OCI-M1 (cell line): ENCODE measurements at regions not wholly inside any gene's neighbourhood (a gene's known extent, or its start where the extent isn't known, plus 50 kb on each side); places are given as distances from the start of the nearest gene placed in this dataset.

Source experiments
- DNase-seq: peaks from one replicate; lab custom pipeline; 2025; lab: John Stamatoyannopoulos, UW

GRCh38 chr16:79497606-79498350, 102.8 kb downstream of the MAF start:
- no peak for DNase-seq

DNA sequence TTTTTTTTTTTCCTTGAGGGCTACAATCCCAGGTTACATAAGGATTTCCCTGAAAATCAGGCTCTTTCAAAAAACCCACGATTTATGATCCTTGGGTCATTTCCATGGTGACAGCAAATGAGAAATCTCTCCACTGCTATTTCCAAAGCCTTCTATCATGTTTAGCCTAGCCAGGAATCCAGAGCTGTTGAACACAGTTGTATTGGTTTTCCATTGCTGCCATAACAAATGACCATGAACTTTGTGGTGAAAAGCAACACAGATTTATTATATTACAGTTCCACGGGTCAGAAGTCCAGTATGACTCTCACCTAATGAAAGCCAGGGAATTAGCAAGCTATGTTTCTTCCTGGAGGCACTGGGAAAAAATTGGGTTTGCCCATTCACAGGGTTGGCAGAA, 106.6 kb downstream of the MAF start:
- no peak for DNase-seq

DNA sequence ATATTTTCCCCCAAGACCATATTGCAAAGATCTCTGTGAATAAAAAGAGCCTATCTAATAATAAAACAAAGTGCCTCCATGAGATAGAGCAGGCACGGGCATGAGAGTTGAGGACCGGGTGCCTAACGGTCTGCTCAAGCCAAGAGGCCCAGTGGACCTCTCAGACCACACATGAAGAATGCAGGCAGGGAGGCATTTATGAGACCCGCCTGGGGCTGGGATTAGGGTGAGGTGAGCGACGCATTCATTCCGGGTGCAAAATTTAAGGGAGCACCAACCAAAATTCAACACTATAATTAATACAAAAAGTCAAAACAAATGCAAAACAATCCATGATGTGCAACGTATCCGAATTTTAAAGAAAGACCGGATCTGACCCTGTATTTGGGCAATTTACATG, 108.5 kb downstream of the MAF start:
- no peak for DNase-seq

DNA sequence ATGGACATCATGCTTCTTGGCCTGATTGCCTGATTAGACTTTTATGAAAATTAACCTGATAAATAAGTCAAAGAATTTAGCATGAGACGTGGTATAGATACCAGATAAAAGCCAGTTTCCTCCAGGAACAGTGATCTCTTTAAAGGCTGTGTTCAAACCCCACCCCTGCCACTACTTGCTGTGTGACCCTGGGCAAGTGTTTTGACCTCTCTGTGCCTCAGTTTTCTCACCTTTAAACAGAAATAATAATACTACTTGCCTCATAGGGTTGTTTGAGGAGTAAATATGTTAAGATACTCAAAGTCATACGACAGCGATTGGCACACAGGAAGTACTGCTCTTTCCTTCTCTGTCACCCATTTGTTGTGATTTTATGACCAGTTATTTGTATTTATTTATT, 115.5 kb downstream of the MAF start:
- no peak for DNase-seq

DNA sequence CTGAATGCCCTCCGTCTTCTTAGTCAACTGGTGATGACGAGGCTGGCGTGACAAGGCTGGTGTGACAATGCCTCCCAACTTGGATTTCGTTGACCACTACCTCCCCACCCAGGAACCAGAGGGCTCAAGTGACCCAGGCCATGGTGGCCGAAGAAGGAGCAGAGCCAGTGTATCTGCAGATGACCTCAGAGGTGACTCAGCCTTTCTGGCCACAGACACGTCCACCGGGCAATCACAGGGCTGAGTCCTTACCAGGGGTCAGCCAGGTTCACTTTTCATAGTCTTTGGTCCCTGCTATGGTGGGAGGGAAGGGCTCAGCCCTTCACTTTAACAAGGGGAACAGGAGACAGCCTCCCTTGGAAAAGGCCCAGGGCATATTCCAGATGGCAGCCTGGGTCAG, 116.3 kb downstream of the MAF start:
- DNase-seq, result no peak

- no peak for DNase-seq
Measured at GRCh38 chr16:79483336-79483735, 117.2 kb downstream of the MAF start.

DNA sequence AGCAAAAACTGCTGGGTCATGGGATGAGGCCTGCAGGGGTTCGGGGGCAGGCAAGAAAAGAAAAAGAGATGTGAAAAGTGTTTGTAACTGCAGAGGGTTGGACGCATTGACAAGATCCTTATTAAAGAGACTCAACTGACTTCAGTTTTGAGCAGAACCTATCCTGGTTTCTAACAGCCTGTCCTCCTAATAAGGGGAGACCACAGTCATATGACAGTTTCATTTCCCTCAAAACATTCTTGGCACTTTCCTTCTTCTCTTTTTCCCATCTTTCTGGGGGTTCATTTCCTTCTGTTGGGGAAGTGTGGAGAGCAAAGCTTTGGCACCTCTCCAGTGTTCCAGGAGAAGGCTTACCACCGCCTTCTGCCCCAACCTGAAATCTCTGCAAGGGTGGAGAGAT, 118.5 kb downstream of the MAF start:
- no peak for DNase-seq

- DNase-seq, result no peak
Measured at GRCh38 chr16:79480929-79481328, 119.6 kb downstream of the MAF start.

DNA sequence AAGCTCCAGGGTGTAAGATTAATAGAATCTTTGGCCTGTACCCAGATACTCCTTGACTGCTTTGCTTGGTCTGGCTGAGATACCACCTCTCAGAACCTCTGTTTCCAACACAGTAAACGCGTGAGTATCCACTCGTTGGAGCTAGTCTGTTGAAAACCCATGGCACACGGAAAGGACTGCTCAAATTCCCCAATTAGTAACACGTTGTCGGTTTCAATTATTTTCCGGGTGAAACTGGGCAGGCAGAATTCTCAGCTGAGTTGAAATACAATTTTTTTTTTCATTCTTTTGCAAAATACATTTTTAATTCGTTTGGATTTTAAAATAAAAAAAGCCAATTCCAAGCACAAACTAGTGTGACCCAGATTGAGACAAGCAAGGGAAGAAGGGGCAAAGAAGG, 120.5 kb downstream of the MAF start:
- DNase-seq, result no peak

GRCh38 chr16:79476580-79476979, 124.0 kb downstream of the MAF start:
- no peak for DNase-seq

GRCh38 chr16:79475841-79476240, 124.7 kb downstream of the MAF start:
- DNase-seq, result no peak

- no peak for DNase-seq
Measured at GRCh38 chr16:79473456-79473855, 127.1 kb downstream of the MAF start.

GRCh38 chr16:79472426-79472825, 128.1 kb downstream of the MAF start:
- no peak for DNase-seq

- DNase-seq, result no peak
Measured at GRCh38 chr16:79469999-79470398, 130.5 kb downstream of the MAF start.

GRCh38 chr16:79468631-79469030, 131.9 kb downstream of the MAF start:
- DNase-seq, result no peak

DNA sequence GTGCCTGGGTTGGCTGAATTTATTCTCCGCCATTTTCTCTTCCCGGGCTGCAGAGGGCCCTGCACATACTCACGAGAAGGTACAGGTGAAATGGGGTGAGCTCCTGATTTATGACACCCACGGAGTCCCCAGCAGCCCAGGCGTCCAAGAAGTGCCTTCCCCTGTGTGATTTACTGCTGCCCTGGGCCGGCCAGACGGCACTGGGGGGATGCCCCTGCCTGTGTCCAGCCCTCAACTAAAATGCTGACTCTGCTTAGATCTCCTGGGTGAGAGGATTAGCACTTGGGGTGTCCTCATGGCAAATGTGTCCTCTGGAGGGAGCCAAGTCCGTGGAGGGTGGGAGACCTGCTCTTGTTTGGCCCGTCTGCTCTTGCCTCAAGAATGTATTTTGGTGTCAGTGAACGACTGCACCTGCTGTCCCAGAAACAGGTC, 132.4 kb downstream of the MAF start:
- DNase-seq, result no peak

- no peak for DNase-seq
Measured at GRCh38 chr16:79466111-79466510, 134.4 kb downstream of the MAF start.

- DNase-seq, result no peak
Measured at GRCh38 chr16:79463841-79464240, 136.7 kb downstream of the MAF start.

- no peak for DNase-seq
Measured at GRCh38 chr16:79456036-79456435, 144.5 kb downstream of the MAF start.

DNA sequence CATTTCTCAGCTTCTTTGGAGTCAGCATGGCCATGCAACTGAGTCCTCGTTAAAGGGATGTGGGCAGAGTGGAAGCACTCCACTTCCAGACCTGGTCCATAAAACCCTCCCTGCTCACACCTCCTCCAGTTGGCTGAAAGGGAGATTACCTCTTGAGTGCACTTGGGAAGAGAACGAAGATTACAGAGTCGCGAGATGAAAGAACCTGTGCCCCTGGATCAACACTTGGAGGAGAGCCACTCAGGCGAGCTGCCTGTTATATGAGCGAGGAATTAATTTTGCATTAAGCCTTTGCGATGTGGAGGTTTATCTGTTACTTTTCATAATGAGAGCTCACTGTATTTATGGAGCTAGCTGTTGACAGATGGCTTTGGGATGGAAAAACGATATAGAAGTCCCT, 147.9 kb downstream of the MAF start:
- no peak for DNase-seq

DNA sequence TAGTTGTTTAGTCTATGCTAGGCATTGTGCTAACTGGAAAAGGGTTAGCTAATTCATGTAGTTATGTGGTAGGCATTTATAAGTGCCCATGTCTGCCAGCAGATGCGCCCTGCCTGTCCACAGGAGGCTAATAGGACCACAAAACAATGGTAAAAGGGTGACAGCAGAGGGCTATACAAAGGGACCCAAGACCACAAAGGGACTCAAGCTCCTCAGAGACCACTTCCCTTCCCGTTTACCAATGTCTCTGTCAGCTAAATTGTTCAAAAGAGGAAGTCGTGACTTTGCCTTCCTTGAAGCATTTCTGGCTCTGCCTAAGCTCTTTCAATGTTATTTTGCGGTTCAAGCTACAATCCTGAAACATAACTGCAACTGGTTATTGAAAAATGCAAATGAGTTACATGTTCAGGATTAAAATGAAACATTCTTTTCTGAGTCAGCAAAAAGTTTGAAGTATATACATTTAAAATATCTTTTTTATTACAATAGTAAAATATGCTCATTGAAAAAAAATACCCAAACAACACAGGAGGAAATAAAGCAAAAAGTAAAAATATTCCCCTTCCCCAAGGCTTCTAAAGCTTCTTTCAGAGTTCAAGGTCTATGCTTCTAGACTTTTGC, 149.2 kb downstream of the MAF start:
- DNase-seq, result peak; percentile 77

DNA sequence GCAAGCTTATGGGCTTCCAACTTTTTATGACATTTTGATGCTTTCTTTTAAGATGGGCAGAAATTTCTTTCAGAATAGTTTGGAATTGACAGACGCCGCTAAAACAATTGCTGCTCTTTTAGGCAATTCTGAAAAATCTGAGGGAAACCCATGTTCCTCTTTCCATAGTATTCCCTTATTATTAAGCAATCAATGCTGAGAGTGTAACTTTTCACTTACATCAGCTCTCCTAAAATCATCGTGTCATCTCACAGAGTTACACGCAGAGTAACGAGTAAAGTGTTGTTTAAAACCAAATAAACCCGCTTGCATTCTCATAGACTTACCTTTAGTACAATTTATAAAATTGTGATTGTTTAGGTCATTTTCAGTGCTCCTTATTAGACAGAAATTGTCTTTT, 150.6 kb downstream of the MAF start:
- no peak for DNase-seq

DNA sequence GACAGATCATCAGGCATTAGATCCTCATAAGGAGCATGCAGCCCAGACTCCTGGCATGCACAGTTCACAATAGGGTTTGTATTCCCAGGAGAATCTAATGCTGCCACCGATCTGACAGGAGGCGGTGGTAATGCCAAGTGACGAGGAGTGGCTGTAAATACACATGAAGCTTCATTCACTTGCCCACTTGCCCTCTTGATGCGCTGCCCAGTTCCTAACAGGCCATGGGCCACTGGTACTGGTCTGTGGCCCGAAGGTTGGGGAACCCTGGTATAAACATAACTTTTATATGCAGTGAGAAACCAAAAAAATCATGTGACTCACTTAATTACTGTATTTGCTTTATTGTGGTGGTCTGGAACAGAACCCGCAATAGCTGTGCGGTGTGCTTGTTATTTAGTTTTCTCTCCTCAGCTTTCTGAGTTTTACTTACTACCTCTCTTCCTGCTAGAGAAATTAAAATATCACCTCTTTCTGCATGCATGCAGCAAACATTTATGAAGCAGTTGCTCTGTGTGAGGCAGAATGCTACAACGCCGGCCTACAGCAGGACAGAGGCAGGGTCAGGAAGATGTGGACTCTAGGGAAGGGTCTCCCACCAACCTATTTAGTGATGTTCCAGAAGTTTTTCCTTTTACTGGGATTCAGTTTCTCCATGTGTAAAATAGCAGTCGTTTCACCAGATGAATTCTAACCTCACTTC, 151.3 kb downstream of the MAF start:
- DNase-seq, result no peak
